Panc1 (cell line): ENCODE measurements at regions not wholly inside any gene's neighbourhood (a gene's known extent, or its start where the extent isn't known, plus 50 kb on each side); places are given as distances from the start of the nearest gene placed in this dataset.

ENCODE experiments used
- CTCF ChIP-seq: fragments of 450-650 bp; IDR thresholded peaks from 2 replicates; pipeline ENCODE4 v1.5.1; 2017; ENCODE audit warnings: mild to moderate bottlenecking
- POLR2AphosphoS5 ChIP-seq: IDR thresholded peaks from 2 replicates; pipeline ENCODE4 v1.6.1; 2012; ENCODE audit warnings: mild to moderate bottlenecking, low read depth, low read length, moderate library complexity
- REST ChIP-seq, 2 experiments: IDR thresholded peaks; 2 replicates each; pipeline ENCODE4 v1.6.1; 2011 to 2012; ENCODE audit warnings: low read depth in 2 of 2, control low read depth in 1 of 2, low read length in 1 of 2, mild to moderate bottlenecking in 1 of 2, moderate library complexity in 1 of 2; ENCODE audit not compliant: insufficient read depth in 1 of 2
- SIN3A ChIP-seq: IDR thresholded peaks from 2 replicates; pipeline ENCODE4 v1.6.1; 2012; ENCODE audit warnings: low read depth, mild to moderate bottlenecking, low read length, moderate library complexity, borderline replicate concordance; ENCODE audit not compliant: insufficient read depth
- TCF7L2 ChIP-seq: IDR thresholded peaks from 2 replicates; pipeline ENCODE4 v1.6.1; 2011; ENCODE audit warnings: mild to moderate bottlenecking, low read depth, low read length, inconsistent platforms

GRCh38 chr5:166293892-166294291 lies 1997.6 kb upstream of the WWC1 start:
- TF ChIP-seq CTCF (no peak), SIN3A (no peak), POLR2AphosphoS5 (no peak), TCF7L2 (no peak), REST (IDR thresholded peaks at IDR 0.05; ENCODE audit: insufficient read depth in 1 of 2, low read depth in 2 of 2, low read length in 1 of 2) (no peak)
